ENCODE measurements at regions not wholly inside any gene's neighbourhood (a gene's known extent, or its start where the extent isn't known, plus 50 kb on each side); places are given as distances from the start of the nearest gene placed in this dataset.
"Not testable (repeated sequence)": the region's sequence is repeated elsewhere in the genome, so short reads cannot be mapped to it uniquely, and the experiment has no call there.

- intact Hi-C loops (cut with micrococcal nuclease) = no loop called here
- DNase-seq = no peak
- Histone ChIP-seq H3K9me3 (replicated peaks) (no peaks in the 10 kb centered on the region), H3K27ac (replicated peaks) (no peak overlapping the region), H3K36me3 (no peaks in the 10 kb centered on the region), H3K4me3 (no peak overlapping the region), H3K27me3 (ENCODE audit: low read depth) (peaks cover 66% of the 10 kb centered on the region), H3K4me1 (no peaks in the 10 kb centered on the region)
- TF ChIP-seq, protein P1, sequence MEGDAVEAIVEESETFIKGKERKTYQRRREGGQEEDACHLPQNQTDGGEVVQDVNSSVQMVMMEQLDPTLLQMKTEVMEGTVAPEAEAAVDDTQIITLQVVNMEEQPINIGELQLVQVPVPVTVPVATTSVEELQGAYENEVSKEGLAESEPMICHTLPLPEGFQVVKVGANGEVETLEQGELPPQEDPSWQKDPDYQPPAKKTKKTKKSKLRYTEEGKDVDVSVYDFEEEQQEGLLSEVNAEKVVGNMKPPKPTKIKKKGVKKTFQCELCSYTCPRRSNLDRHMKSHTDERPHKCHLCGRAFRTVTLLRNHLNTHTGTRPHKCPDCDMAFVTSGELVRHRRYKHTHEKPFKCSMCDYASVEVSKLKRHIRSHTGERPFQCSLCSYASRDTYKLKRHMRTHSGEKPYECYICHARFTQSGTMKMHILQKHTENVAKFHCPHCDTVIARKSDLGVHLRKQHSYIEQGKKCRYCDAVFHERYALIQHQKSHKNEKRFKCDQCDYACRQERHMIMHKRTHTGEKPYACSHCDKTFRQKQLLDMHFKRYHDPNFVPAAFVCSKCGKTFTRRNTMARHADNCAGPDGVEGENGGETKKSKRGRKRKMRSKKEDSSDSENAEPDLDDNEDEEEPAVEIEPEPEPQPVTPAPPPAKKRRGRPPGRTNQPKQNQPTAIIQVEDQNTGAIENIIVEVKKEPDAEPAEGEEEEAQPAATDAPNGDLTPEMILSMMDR (IDR thresholded peaks at IDR 0.05; ENCODE audit: borderline replicate concordance) = no peak
Observed at GRCh38 chr5:88646866-88647265, 236.1 kb downstream of the MEF2C start.

- H3K9me3 ChIP-seq (replicated peaks) = no peaks in the 10 kb centered on the region
- no peak for DNase-seq
- H3K4me3 ChIP-seq = no peak overlapping the region
- TF ChIP-seq, protein P1 (IDR thresholded peaks at IDR 0.05; ENCODE audit: borderline replicate concordance) = no peak
- H3K36me3 ChIP-seq = no peaks in the 10 kb centered on the region
- peaks cover 45% of the 10 kb centered on the region for H3K27me3 ChIP-seq (ENCODE audit: low read depth)
- H3K27ac ChIP-seq (replicated peaks) = no peak overlapping the region
- intact Hi-C loops (cut with micrococcal nuclease) = no loop called here
- no peaks in the 10 kb centered on the region for H3K4me1 ChIP-seq
Observed at GRCh38 chr5:88644676-88645075, 238.3 kb downstream of the MEF2C start.

- TF ChIP-seq, protein P1 (IDR thresholded peaks at IDR 0.05; ENCODE audit: borderline replicate concordance) = no peak
- Histone ChIP-seq H3K4me1 (no peaks in the 10 kb centered on the region), H3K36me3 (no peaks in the 10 kb centered on the region), H3K27me3 (ENCODE audit: low read depth) (peaks cover 33% of the 10 kb centered on the region), H3K4me3 (no peak overlapping the region), H3K9me3 (replicated peaks) (no peaks in the 10 kb centered on the region), H3K27ac (replicated peaks) (no peak overlapping the region)
- DNase-seq = no peak
- intact Hi-C loops (cut with micrococcal nuclease) = no loop called here
Observed at GRCh38 chr5:88643315-88643714, 239.7 kb downstream of the MEF2C start.

DNA sequence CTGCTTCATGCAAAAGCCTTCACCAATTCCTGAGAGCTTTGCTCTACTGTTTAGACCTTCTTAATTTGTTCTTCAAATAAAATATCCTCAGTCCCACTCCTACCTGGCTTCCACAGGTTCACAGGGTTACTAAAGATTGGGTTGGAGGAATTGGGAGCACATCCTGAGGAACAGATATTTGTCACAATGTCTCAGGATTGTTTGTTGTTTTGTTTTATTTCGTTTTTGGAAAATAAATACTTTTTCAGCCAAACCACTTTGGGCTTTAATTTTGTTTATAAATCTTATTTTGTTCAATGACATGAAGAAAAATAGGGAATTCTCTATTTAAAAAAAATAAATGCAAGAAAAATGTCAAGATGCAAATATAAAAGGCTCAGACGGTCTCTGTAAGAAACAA is 249.0 kb downstream of the MEF2C start:
- Histone ChIP-seq H3K4me1 (no peaks in the 10 kb centered on the region), H3K36me3 (no peaks in the 10 kb centered on the region), H3K27me3 (ENCODE audit: low read depth) (peaks cover 32% of the 10 kb centered on the region), H3K27ac (replicated peaks) (no peak overlapping the region), H3K4me3 (no peak overlapping the region), H3K9me3 (replicated peaks) (no peaks in the 10 kb centered on the region)
- TF ChIP-seq, protein P1 (IDR thresholded peaks at IDR 0.05; ENCODE audit: borderline replicate concordance) = no peak
- no peak for DNase-seq
- intact Hi-C loops (cut with micrococcal nuclease) = no loop called here

GRCh38 chr5:88622890-88623289 is 260.1 kb downstream of the MEF2C start:
- intact Hi-C loops (cut with micrococcal nuclease); H3K27ac ChIP-seq (replicated peaks); H3K27me3 ChIP-seq (ENCODE audit: low read depth); H3K4me1 ChIP-seq; DNase-seq; H3K4me3 ChIP-seq; H3K36me3 ChIP-seq: not testable (repeated sequence)
- H3K9me3 ChIP-seq (replicated peaks) = peaks cover 36% of the 10 kb centered on the region

GRCh38 chr5:88615767-88616166 is 267.2 kb downstream of the MEF2C start:
- H3K36me3 ChIP-seq; intact Hi-C loops (cut with micrococcal nuclease); H3K27me3 ChIP-seq (ENCODE audit: low read depth); H3K4me1 ChIP-seq; H3K4me3 ChIP-seq; H3K27ac ChIP-seq (replicated peaks); DNase-seq: not testable (repeated sequence)
- H3K9me3 ChIP-seq (replicated peaks) = peaks cover 28% of the 10 kb centered on the region

GRCh38 chr5:88613051-88613450 is 269.9 kb downstream of the MEF2C start:
- Histone ChIP-seq H3K4me1 (no peaks in the 10 kb centered on the region), H3K27me3 (ENCODE audit: low read depth) (peaks cover 3% of the 10 kb centered on the region), H3K9me3 (replicated peaks) (peaks cover 17% of the 10 kb centered on the region), H3K4me3 (no peak overlapping the region), H3K27ac (replicated peaks) (no peak overlapping the region), H3K36me3 (no peaks in the 10 kb centered on the region)
- TF ChIP-seq, protein P1 (IDR thresholded peaks at IDR 0.05; ENCODE audit: borderline replicate concordance) = no peak
- no peak for DNase-seq
- intact Hi-C loops (cut with micrococcal nuclease) = no loop called here
